A549 (cell line): ENCODE measurements at regions not wholly inside any gene's neighbourhood (a gene's known extent, or its start where the extent isn't known, plus 50 kb on each side); places are given as distances from the start of the nearest gene placed in this dataset.

Source experiments
- ATAC-seq, 2 experiments: fragments of 200-7000 bp in 1 of 2; fragments of >200 bp in 1 of 2; cut with Nextera tagmentation in 1 of 2; cut with Tn5 transposase in 1 of 2; 3 replicates each; pipeline versions ENCODE4 v1.8.0 to v1.9.1; 2018 to 2020; ENCODE audit warnings: mild to moderate bottlenecking in 1 of 2, moderate library complexity in 1 of 2
- CTCF ChIA-PET: fragments of 300-600 bp; sonication (Branson Sonifier 250); formaldehyde crosslinking; extraction: SDS; loops from one replicate; lab custom pipeline; 2021; ENCODE audit warnings: antibody characterized with exemption, inconsistent platforms; lab: Yijun Ruan, JAX
- POLR2A ChIA-PET: fragments of 350-600 bp; formaldehyde crosslinking; extraction: SDS; loops from one replicate; lab custom pipeline; 2021; ENCODE audit warnings: antibody characterized with exemption, inconsistent platforms; lab: Yijun Ruan, JAX
- DNase-seq, 2 experiments: peaks; one replicate each; pipeline versions ENCODE4 v3.0.0 to v3.0.0-alpha.2; 2011 to 2016; ENCODE audit warnings: low read depth in 1 of 2, low spot score in 1 of 2
- FAIRE-seq: peaks from 2 replicates; lab custom pipeline; 2011; peaks lifted over from hg19 to GRCh38; lab: Jason Lieb, UNC
- H3K27ac ChIP-seq, 2 experiments: fragments of >200 bp; sonication (Bioruptor Twin); formaldehyde crosslinking; 3 replicates each; pipeline ENCODE4 v1.5.1; 2016 to 2017
- H3K4me1 ChIP-seq: fragments of >200 bp; sonication (Bioruptor Twin); formaldehyde crosslinking; 3 replicates; pipeline ENCODE4 v1.6.1; 2016
- H3K4me2 ChIP-seq: fragments of >200 bp; sonication (Bioruptor Twin); formaldehyde crosslinking; 3 replicates; pipeline ENCODE4 v1.6.1; 2016
- H3K4me3 ChIP-seq: fragments of >200 bp; sonication (Bioruptor Twin); formaldehyde crosslinking; 3 replicates; pipeline ENCODE4 v1.5.1; 2016
- H3K9me3 ChIP-seq: fragments of >200 bp; sonication (Bioruptor Twin); formaldehyde crosslinking; 3 replicates; pipeline ENCODE4 v1.6.1; 2016
- BCL3 ChIP-seq: fragments of >200 bp; sonication (Bioruptor Twin); formaldehyde crosslinking; IDR thresholded peaks from 3 replicates; pipeline ENCODE4 v1.6.1; 2016
- CBX2 ChIP-seq: fragments of 200-600 bp; sonication (generic); IDR thresholded peaks from 2 replicates; pipeline ENCODE4 v1.6.1; 2016; ENCODE audit warnings: low read depth, mild to moderate bottlenecking, borderline replicate concordance
- CHD2 ChIP-seq: fragments of 150-350 bp; IDR thresholded peaks from 2 replicates; pipeline ENCODE4 v1.6.1; 2014; ENCODE audit warnings: low read length; ENCODE audit not compliant: partially characterized antibody
- CTCF ChIP-seq: fragments of >200 bp; sonication (Bioruptor Twin); formaldehyde crosslinking; IDR thresholded peaks from 3 replicates; pipeline ENCODE4 v1.5.1; 2016
- E2F6 ChIP-seq: IDR thresholded peaks from 2 replicates; pipeline ENCODE4 v1.6.1; 2012; ENCODE audit warnings: low read depth, borderline replicate concordance
- EHF ChIP-seq: fragments of 250-450 bp; sonication (Bioruptor Pico); IDR thresholded peaks from 2 replicates; pipeline ENCODE4 v1.5.0; 2020; ENCODE audit warnings: mild to moderate bottlenecking
- ESRRA ChIP-seq: fragments of 150-350 bp; IDR thresholded peaks from 2 replicates; pipeline ENCODE4 v1.6.1; 2014; ENCODE audit warnings: mild to moderate bottlenecking, low read length, borderline replicate concordance
- GATA3 ChIP-seq: IDR thresholded peaks from 2 replicates; pipeline ENCODE4 v1.6.1; 2012; ENCODE audit warnings: borderline replicate concordance
- HES2 ChIP-seq: fragments of >200 bp; sonication (Bioruptor Twin); formaldehyde crosslinking; IDR thresholded peaks from 2 replicates; pipeline ENCODE4 v1.6.1; 2016
- HEYL ChIP-seq: fragments of 250-450 bp; sonication (Bioruptor Pico); IDR thresholded peaks from 2 replicates; pipeline ENCODE4 v1.8.0; 2021; ENCODE audit warnings: mild to moderate bottlenecking, moderate library complexity
- HOXA7 ChIP-seq: fragments of 250-450 bp; sonication (Bioruptor Pico); IDR thresholded peaks from 2 replicates; pipeline ENCODE4 v1.5.0; 2020; ENCODE audit warnings: mild to moderate bottlenecking, moderate library complexity
- HOXB5 ChIP-seq: fragments of 250-450 bp; sonication (Bioruptor Pico); IDR thresholded peaks from 2 replicates; pipeline ENCODE4 v1.5.0; 2020; ENCODE audit warnings: mild to moderate bottlenecking, moderate library complexity
- KDM5A ChIP-seq: fragments of 200-600 bp; sonication (generic); IDR thresholded peaks from 2 replicates; pipeline ENCODE4 v1.6.1; 2016; ENCODE audit warnings: antibody characterized with exemption, mild to moderate bottlenecking
- MAFK ChIP-seq: fragments of 450-650 bp; IDR thresholded peaks from 2 replicates; pipeline ENCODE4 v1.6.1; 2014; ENCODE audit not compliant: partially characterized antibody
- MAZ ChIP-seq: fragments of 150-350 bp; IDR thresholded peaks from 2 replicates; pipeline ENCODE4 v1.6.1; 2014; ENCODE audit warnings: antibody characterized with exemption, low read depth, low read length, borderline replicate concordance
- NR3C1 ChIP-seq: fragments of >200 bp; sonication (Bioruptor Twin); formaldehyde crosslinking; IDR thresholded peaks from 3 replicates; pipeline ENCODE4 v1.6.1; 2017
- POLR2A ChIP-seq: IDR thresholded peaks from 2 replicates; pipeline ENCODE4 v1.6.1; 2012; ENCODE audit warnings: mild to moderate bottlenecking, low read length
- REST ChIP-seq: fragments of 200-600 bp; sonication (generic); IDR thresholded peaks from 2 replicates; pipeline ENCODE4 v1.6.1; 2016; ENCODE audit warnings: antibody characterized with exemption, mild to moderate bottlenecking, moderate library complexity
- RFX5 ChIP-seq: fragments of 450-650 bp; IDR thresholded peaks from 2 replicates; pipeline ENCODE4 v1.7.1; 2014; ENCODE audit warnings: antibody characterized with exemption, mild to moderate bottlenecking, moderate library complexity
- RNF2 ChIP-seq: fragments of 200-600 bp; sonication (generic); IDR thresholded peaks from 2 replicates; pipeline ENCODE4 v1.6.1; 2016; ENCODE audit warnings: low read depth, mild to moderate bottlenecking, antibody characterized with exemption, moderate library complexity, borderline replicate concordance
- TFCP2L1 ChIP-seq: fragments of 250-450 bp; sonication (Bioruptor Pico); IDR thresholded peaks from 2 replicates; pipeline ENCODE4 v1.5.0; 2021; ENCODE audit warnings: mild to moderate bottlenecking
- TP53 ChIP-seq: fragments of 250-450 bp; sonication (Bioruptor Pico); IDR thresholded peaks from 2 replicates; pipeline ENCODE4 v1.5.0; 2021; ENCODE audit warnings: mild to moderate bottlenecking, moderate library complexity
- USF2 ChIP-seq: fragments of 450-650 bp; IDR thresholded peaks from 2 replicates; pipeline ENCODE4 v1.6.1; 2014; ENCODE audit warnings: antibody characterized with exemption
- ZC3H11A ChIP-seq: fragments of 450-650 bp; IDR thresholded peaks from 2 replicates; pipeline ENCODE4 v1.6.1; 2014; ENCODE audit warnings: antibody characterized with exemption, mild to moderate bottlenecking
- ZFP36 ChIP-seq: fragments of 450-650 bp; IDR thresholded peaks from 2 replicates; pipeline ENCODE4 v1.6.1; 2014; ENCODE audit warnings: borderline replicate concordance; ENCODE audit not compliant: partially characterized antibody
- whole genome bisulfite sequencing: methylation state at CpG from one replicate; pipeline ENCODE4 v1.1.6; 2017; ENCODE audit errors: missing lambda C conversion rate; 5-methylcytosine and 5-hydroxymethylcytosine counted together

GRCh38 chr10:128421371-128422160 is 295.3 kb upstream of the MKI67 start:
- DNase-seq (no peak), FAIRE-seq (no peak), ATAC-seq (no peak)
- WGBS, result 11% methylated on average over 9 of the region's 9 CpGs
- H3K9me3 ChIP-seq, result no peaks in the 10 kb centered on the region
- no peak overlapping the region for H3K27ac ChIP-seq
- H3K4me2 ChIP-seq, result no peak overlapping the region
- TF ChIP-seq MAFK (no peak), KDM5A (no peak), CHD2 (no peak), EHF (no peak), RNF2 (no peak), NR3C1 (no peak), GATA3 (no peak), TP53 (CRISPR knock-in tag) (no peak), BCL3 (no peak)
- TF ChIP-seq, all 56 proteins: peak for 0
- ChIA-PET POLR2A (no interaction called here), CTCF (no interaction called here)
- H3K4me1 ChIP-seq, result no peaks in the 10 kb centered on the region
- H3K4me3 ChIP-seq, result no peak overlapping the region

GRCh38 chr10:128422190-128422589 is 296.0 kb upstream of the MKI67 start:
- Histone ChIP-seq H3K4me3 (no peak overlapping the region), H3K4me1 (no peaks in the 10 kb centered on the region), H3K9me3 (no peaks in the 10 kb centered on the region), H3K27ac (no peak overlapping the region), H3K4me2 (no peak overlapping the region)
- ATAC-seq (no peak), FAIRE-seq (no peak), DNase-seq (no peak)
- whole genome bisulfite sequencing, result 28% methylated on average over 13 of the region's 13 CpGs
- ChIA-PET CTCF (no interaction called here), POLR2A (no interaction called here)
- TF ChIP-seq HOXB5, result no peak
- TF ChIP-seq RFX5, result no peak
- TF ChIP-seq REST, result no peak
- no peak for TF ChIP-seq ZC3H11A
- TF ChIP-seq POLR2A, result no peak
- no peak for TF ChIP-seq CBX2
- no peak for TF ChIP-seq HES2
- no peak for TF ChIP-seq HEYL (CRISPR knock-in tag)
- no peak for TF ChIP-seq E2F6
- TF ChIP-seq CTCF, result no peak
- no peak for TF ChIP-seq RNF2
- TF ChIP-seq ZFP36, result no peak
- TF ChIP-seq ESRRA, result no peak
- no peak for TF ChIP-seq MAZ
- TF ChIP-seq HOXA7, result no peak
- no peak for TF ChIP-seq USF2
- TF ChIP-seq TP53 (CRISPR knock-in tag), result no peak
- no peak for TF ChIP-seq TFCP2L1
